ENCODE measurements at regions not wholly inside any gene's neighbourhood (a gene's known extent, or its start where the extent isn't known, plus 50 kb on each side); places are given as distances from the start of the nearest gene placed in this dataset.
"Not testable (repeated sequence)": the region's sequence is repeated elsewhere in the genome, so short reads cannot be mapped to it uniquely, and the experiment has no call there.

DNA sequence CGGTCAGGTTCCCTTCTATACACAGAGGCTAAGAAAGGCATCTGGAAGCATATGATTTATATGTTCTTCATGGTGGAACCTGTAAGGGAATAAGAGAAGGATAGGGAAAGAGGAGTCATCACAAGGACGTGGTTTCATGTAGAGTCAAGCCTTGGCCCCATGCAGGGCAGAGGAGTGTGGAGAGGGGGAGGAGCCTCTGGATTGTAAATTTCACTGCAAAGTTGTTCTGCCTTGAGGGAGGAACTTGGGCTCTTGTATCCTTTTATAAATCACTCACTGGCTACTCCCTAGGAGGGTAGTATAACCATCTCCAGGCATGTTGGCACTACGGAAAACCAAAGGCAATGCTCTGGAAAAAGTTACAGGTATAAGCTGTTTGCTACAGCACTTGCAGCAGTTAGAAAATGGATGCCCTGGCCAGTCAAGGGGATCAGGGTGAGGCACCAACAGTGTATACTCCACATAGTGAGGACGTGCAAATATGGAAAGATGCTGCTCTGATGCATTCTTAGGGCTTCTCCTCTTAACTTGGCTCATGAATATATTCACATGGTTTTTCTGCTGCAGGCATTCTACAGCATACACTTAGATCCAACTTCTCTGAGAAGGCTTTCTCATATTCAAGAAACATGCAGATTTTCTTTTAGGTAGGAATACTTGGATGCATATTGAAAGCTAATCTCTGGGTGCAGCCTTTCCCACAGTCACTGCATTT, 60.3 kb upstream of the ZNF81 start:
- no peak for DNase-seq (ENCODE audit: low read depth)

GRCh38 chrX:47772764-47773163, 63.9 kb upstream of the ZNF81 start:
- DNase-seq (ENCODE audit: low read depth), result no peak

GRCh38 chrX:47771473-47771872, 65.2 kb upstream of the ZNF81 start:
- DNase-seq (ENCODE audit: low read depth), result no peak

DNA sequence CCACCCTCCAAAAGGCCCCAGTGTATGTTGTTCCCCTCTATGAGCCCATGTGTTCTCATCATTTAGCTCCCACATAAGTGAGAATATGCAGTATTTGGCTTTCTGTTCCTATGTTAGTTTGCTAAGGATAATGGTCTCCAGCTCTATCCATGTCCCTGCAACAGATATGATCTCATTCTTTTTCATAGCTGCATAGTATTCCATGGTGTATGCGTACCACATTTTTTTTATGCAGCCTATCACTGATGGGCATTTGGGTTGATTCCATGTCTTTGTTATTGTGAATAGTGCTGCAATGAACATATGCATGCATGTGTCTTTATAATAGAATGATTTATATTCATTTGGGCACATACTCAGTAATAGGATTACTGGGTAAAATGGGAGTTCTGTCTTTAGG, 73.9 kb upstream of the ZNF81 start:
- not testable (repeated sequence) for DNase-seq (ENCODE audit: low read depth)

GRCh38 chrX:47752685-47753084, 84.0 kb upstream of the ZNF81 start:
- no peak for DNase-seq (ENCODE audit: low read depth)

GRCh38 chrX:47751670-47752069, 85.0 kb upstream of the ZNF81 start:
- peak; percentile 1 for DNase-seq (ENCODE audit: low read depth)

DNA sequence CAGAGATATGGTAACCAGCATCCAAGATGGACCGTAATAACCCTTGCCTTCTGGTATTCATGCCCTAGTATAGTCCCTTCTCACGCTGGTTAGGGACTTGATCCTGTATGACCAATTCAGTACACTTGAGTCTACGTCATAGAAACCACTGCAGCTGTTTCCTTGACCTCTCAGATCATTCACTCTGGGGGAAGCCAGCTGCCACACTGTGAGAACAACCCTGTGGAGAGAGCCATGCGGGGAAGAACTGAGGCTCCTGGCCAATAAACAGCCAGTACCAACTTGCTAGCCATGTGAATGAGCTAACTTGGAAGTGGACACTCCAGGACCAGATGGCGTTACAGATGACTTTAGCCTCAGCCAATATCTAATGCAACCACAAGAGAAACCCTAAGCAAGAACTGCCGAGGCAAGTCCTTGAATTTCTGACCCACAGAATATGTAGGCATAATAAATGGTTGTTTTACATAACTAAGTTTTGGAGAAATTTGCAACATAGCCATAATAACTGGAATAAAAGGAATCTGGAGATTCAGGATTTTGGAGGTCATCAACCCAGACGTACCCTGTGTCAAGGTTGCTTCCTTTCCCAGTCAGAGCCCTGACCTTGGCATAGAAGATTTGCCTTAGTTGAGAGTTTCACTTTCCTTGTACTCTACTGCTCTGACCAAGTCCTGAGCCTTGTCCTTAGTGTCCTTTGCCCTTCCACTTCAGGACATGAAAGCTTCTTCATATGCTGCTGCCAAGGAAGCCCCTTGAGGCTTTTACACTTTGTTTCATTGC, 87.3 kb upstream of the ZNF81 start:
- no peak for DNase-seq (ENCODE audit: low read depth)

DNA sequence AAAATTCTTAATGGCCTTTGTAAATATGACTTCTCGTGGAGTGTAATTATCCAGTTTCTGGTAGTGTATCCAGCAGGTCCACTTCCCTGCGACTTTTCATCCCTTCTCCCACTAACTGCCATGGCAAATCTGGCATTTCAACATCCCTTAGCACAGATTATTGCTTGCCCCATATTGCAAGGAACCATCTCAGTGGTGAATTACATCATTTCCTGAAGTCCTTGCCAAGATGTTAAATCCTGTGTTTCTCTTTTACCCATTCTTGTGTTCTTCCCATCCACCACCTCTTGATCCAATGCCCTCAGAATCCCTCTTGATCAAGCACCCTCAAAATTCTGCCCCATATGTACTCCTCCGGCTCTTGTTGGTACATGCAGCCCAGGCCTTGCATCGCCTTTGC, 88.1 kb upstream of the ZNF81 start:
- no peak for DNase-seq (ENCODE audit: low read depth)

- no peak for DNase-seq (ENCODE audit: low read depth)
Observed at GRCh38 chrX:47746446-47746845, 87.5 kb upstream of the UXT start.

- DNase-seq (ENCODE audit: low read depth), result no peak
Observed at GRCh38 chrX:47745416-47745815, 86.4 kb upstream of the UXT start.

DNA sequence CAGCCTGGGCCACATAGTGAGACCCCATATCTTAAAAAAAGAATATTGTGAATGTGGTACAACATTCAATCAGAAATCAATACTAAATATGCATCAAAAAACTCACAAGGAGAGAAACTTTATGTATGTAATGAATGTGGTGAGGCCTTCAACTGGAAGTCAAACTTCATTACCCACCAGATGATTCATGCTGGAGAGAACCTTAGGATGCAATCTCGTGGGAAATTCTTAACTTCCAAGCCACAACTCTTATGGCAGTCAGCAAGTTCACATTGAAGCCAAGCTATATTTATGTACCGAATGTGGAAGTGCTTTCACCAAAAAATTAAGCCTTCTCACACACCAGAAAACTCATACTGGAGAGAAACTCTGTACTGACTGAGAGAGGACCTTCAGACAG, 84.5 kb upstream of the UXT start:
- DNase-seq (ENCODE audit: low read depth), result no peak

DNA sequence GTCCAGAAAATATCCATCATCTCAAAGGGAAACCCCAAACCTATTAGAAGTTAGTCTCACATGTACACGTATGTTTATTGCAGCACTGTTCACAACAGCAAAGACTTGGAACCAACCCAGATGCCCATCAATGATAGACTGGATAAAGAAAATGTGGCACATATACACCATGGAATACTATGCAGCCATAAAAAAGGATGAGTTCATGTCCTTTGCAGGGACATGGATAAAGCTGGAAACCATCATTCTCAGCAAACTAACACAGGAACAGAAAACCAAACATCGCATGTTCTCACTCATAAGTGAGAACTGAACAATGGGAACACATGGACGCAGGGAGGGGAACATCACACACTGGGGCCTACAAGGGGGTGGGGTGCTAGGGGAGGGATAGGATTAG, 79.9 kb upstream of the UXT start:
- not testable (repeated sequence) for DNase-seq (ENCODE audit: low read depth)

GRCh38 chrX:47723689-47724088, 64.7 kb upstream of the UXT start:
- DNase-seq (ENCODE audit: low read depth), result no peak

DNA sequence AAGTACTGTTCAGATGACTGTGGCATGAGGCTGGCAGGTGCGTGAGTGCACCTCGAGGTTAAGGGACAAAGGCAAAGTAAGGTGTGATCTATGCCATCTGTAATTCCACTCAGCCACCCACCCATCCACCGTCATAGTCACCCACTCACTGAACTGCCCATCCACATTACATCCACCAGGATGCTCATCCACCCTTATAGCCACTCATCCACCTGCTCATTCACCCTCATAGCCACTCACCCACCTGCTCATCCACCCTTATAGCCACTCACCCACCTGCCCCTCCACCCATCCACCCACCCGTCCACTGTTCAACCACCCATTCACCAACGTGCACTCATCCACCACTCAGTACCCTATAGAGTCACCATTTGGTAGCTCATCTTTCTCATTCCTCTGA, 64.1 kb upstream of the UXT start:
- DNase-seq (ENCODE audit: low read depth), result no peak

DNA sequence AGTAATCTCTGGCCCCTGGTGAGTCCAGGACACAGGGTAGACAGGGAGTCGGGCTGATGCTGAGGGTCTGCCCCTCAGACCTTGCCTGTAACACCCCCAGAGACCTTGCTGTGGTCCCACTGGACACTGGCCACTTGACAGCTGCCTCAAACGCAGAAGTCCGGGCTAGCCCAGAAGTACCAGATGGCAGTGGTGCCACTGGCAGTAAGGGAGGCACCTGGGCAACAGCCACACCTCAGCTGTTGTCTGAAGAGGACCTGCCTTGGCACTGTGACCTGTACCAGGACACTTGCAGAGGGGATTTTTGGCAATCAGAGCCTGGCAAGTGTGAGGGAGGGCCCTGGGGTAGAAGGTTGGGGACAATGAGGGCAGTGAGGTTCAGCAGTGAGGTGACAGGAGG, 63.3 kb upstream of the UXT start:
- no peak for DNase-seq (ENCODE audit: low read depth)

DNA sequence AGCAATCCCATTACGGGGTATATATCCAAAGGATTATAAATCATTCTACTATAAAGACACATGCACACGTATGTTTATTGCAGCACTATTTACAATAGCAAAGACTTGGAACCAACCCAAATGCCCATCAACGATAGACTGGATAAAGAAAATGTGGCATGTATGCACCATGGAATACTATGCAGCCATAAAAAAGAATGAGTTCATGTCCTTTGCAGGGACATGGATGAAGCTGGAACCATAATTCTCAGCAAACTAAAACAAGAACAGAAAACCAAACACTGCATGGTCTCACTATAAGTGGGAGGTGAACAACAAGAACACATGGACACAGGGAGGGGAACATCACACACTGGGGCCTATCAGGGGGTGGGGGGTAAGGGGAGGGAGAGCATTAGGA, 56.1 kb upstream of the UXT start:
- not testable (repeated sequence) for DNase-seq (ENCODE audit: low read depth)

- not testable (repeated sequence) for DNase-seq (ENCODE audit: low read depth)
Observed at GRCh38 chrX:47712675-47713074, 53.7 kb upstream of the UXT start.

- DNase-seq (ENCODE audit: low read depth), result no peak
Observed at GRCh38 chrX:47710252-47710651, 51.3 kb upstream of the UXT start.
